OCI-LY7 (cell line): ENCODE measurements at regions not wholly inside any gene's neighbourhood (a gene's known extent, or its start where the extent isn't known, plus 50 kb on each side); places are given as distances from the start of the nearest gene placed in this dataset.

Experiments
- BruUV-seq: library from RNA; stranded (reverse); fragments of 400-500 nt; replicated peaks from 2 replicates; lab custom pipeline; 2021; lab: Mats Ljungman, UMichigan
- CTCF ChIA-PET: fragments of 300-600 bp; sonication (Branson Sonifier 250); formaldehyde crosslinking; loops from one replicate; lab custom pipeline; 2022; ENCODE audit warnings: antibody characterized with exemption; ENCODE audit not compliant: unreplicated experiment; lab: Charles Lee
- POLR2A ChIA-PET: fragments of 300-600 bp; sonication (Branson Sonifier 250); formaldehyde crosslinking; loops from one replicate; lab custom pipeline; 2022; ENCODE audit warnings: antibody characterized with exemption; lab: Charles Lee
- DNase-seq: peaks from one replicate; pipeline ENCODE4 v3.0.0-alpha.2; 2015; ENCODE audit warnings: low spot score
- H2AFZ ChIP-seq: fragments of 200-600 bp; sonication (generic), shearing (Covaris generic); 2 replicates; pipeline ENCODE4 v1.6.1; 2014; ENCODE audit warnings: mild to moderate bottlenecking, antibody characterized with exemption, low read length, moderate library complexity
- H3K27ac ChIP-seq: fragments of 200-600 bp; sonication (generic); 2 replicates; pipeline ENCODE4 v1.5.1; 2014; ENCODE audit warnings: mixed run types, low read depth, mild to moderate bottlenecking, moderate library complexity, low read length, inconsistent platforms; ENCODE audit not compliant: poor library complexity, severe bottlenecking
- H3K36me3 ChIP-seq: fragments of 200-600 bp; sonication (generic); 2 replicates; pipeline ENCODE4 v1.6.1; 2014; ENCODE audit warnings: mild to moderate bottlenecking, antibody characterized with exemption, low read length, moderate library complexity, mixed read lengths; ENCODE audit not compliant: insufficient read depth
- H3K4me1 ChIP-seq: fragments of 200-600 bp; sonication (generic); 2 replicates; pipeline ENCODE4 v1.5.1; 2014; ENCODE audit warnings: mild to moderate bottlenecking, low read length; ENCODE audit not compliant: insufficient read depth, poor library complexity, severe bottlenecking
- H3K4me2 ChIP-seq: fragments of 200-600 bp; sonication (generic); 2 replicates; pipeline ENCODE4 v1.6.1; 2014; ENCODE audit warnings: mild to moderate bottlenecking, low read length
- H3K4me3 ChIP-seq: fragments of 200-600 bp; sonication (generic); 2 replicates; pipeline ENCODE4 v1.5.1; 2014; ENCODE audit warnings: mild to moderate bottlenecking, low read depth, low read length; ENCODE audit not compliant: poor library complexity, severe bottlenecking
- H3K79me2 ChIP-seq: fragments of 200-600 bp; sonication (generic); 2 replicates; pipeline ENCODE4 v1.6.1; 2016; ENCODE audit warnings: low read depth, mild to moderate bottlenecking, low read length, moderate library complexity, mixed read lengths; ENCODE audit not compliant: insufficient read depth
- H3K9me2 ChIP-seq: fragments of 200-600 bp; sonication (generic); 2 replicates; pipeline ENCODE4 v1.6.1; 2016; ENCODE audit warnings: mild to moderate bottlenecking, low read length, mixed read lengths; ENCODE audit not compliant: insufficient read depth
- H3K9me3 ChIP-seq: fragments of 200-600 bp; sonication (generic); 2 replicates; pipeline ENCODE4 v1.6.1; 2014; ENCODE audit warnings: mild to moderate bottlenecking, mixed run types, low read length, mixed read lengths
- H4K20me1 ChIP-seq: fragments of 200-600 bp; sonication (generic); 2 replicates; pipeline ENCODE4 v1.6.1; 2014; ENCODE audit warnings: mild to moderate bottlenecking, antibody characterized with exemption, low read length, moderate library complexity, mixed read lengths; ENCODE audit not compliant: insufficient read depth
- CTCF ChIP-seq: fragments of 200-600 bp; sonication (generic); conservative IDR thresholded peaks from 2 replicates; pipeline ENCODE4 v1.5.1; 2014; ENCODE audit warnings: mild to moderate bottlenecking, antibody characterized with exemption, low read length, moderate library complexity, mixed read lengths
- EZH2phosphoT487 ChIP-seq: fragments of 200-600 bp; sonication (generic); IDR thresholded peaks from 2 replicates; pipeline ENCODE4 v1.6.1; 2018; ENCODE audit warnings: low read depth, borderline replicate concordance, mild to moderate bottlenecking, mixed run types, antibody characterized with exemption, low read length, moderate library complexity, mixed read lengths
- intact Hi-C: fragments of 100-400 bp; cut with micrococcal nuclease; formaldehyde crosslinking; loops from one replicate; pipeline ENCODE4 v1.10.0; 2022; ENCODE audit not compliant: unreplicated experiment

GRCh38 chr10:87603196-87603595 is 56.5 kb upstream of the PAPSS2 start:
- H3K27ac ChIP-seq, result no peak overlapping the region
- no peaks in the 10 kb centered on the region for H3K79me2 ChIP-seq
- no peaks in the 10 kb centered on the region for H3K36me3 ChIP-seq
- H3K4me1 ChIP-seq, result no peaks in the 10 kb centered on the region
- TF ChIP-seq EZH2phosphoT487 (no peak), CTCF (no peak)
- intact Hi-C loops, result no loop called here
- H3K4me2 ChIP-seq, result no peak overlapping the region
- no peak for DNase-seq
- H2AFZ ChIP-seq, result no peak overlapping the region
- ChIA-PET POLR2A (no interaction called here), CTCF (no interaction called here)
- H3K9me2 ChIP-seq, result no peaks in the 10 kb centered on the region
- BruUV-seq, result no TSS peak
- H3K9me3 ChIP-seq, result no peaks in the 10 kb centered on the region
- H3K4me3 ChIP-seq, result no peak overlapping the region
- H4K20me1 ChIP-seq, result no peaks in the 10 kb centered on the region

GRCh38 chr10:87603769-87604168 is 55.9 kb upstream of the PAPSS2 start:
- POLR2A ChIA-PET, result no interaction called here

More at GRCh38 chr10:87603769-87604168, 55.9 kb upstream of the PAPSS2 start:
- no peaks in the 10 kb centered on the region for H4K20me1 ChIP-seq
- H3K4me3 ChIP-seq, result no peak overlapping the region
- no peak for TF ChIP-seq EZH2phosphoT487
- no peak for TF ChIP-seq CTCF
- intact Hi-C loops, result no loop called here
- no peaks in the 10 kb centered on the region for H3K9me3 ChIP-seq
- no peaks in the 10 kb centered on the region for H3K36me3 ChIP-seq
- no peak for DNase-seq
- H3K4me2 ChIP-seq, result no peak overlapping the region
- no peak overlapping the region for H2AFZ ChIP-seq
- BruUV-seq, result no TSS peak
- H3K27ac ChIP-seq, result no peak overlapping the region
- H3K79me2 ChIP-seq, result no peaks in the 10 kb centered on the region
- CTCF ChIA-PET, result no interaction called here
- no peaks in the 10 kb centered on the region for H3K9me2 ChIP-seq
- no peaks in the 10 kb centered on the region for H3K4me1 ChIP-seq
